ENCODE measurements at regions not wholly inside any gene's neighbourhood (a gene's known extent, or its start where the extent isn't known, plus 50 kb on each side); places are given as distances from the start of the nearest gene placed in this dataset.

- no peak for TF ChIP-seq ELF4 (CRISPR knock-in tag; IDR thresholded peaks at IDR 0.05; ENCODE audit: low read depth)
- no peak for TF ChIP-seq ATF3 (CRISPR knock-in tag; conservative IDR thresholded peaks at IDR 0.05)
- TF ChIP-seq ZNF317 (CRISPR knock-in tag; IDR thresholded peaks at IDR 0.05; ENCODE audit: borderline replicate concordance, low read depth): no peak
- TF ChIP-seq SOX15 (CRISPR knock-in tag; IDR thresholded peaks at IDR 0.05): no peak
- TF ChIP-seq KAT7 (CRISPR knock-in tag; IDR thresholded peaks at IDR 0.05; ENCODE audit: borderline replicate concordance): no peak
- no peak for TF ChIP-seq AFF4 (CRISPR knock-in tag; IDR thresholded peaks at IDR 0.05; ENCODE audit: borderline replicate concordance)
- no peak for TF ChIP-seq ZNF121 (CRISPR knock-in tag; IDR thresholded peaks at IDR 0.05)
- no peak for TF ChIP-seq ZNF281 (CRISPR knock-in tag; IDR thresholded peaks at IDR 0.05)
Observed at GRCh38 chr2:65589667-65590066, 157.3 kb upstream of the SPRED2 start (continued).

GRCh38 chr2:65587779-65588178, 155.4 kb upstream of the SPRED2 start:
- ChIA-PET POLR2A (no interaction called here), CTCF (interaction anchor here (1.2 kb wide), 1 partner anchor 123 kb away, joined by 3 read pairs; no protein-coding TSS in a partner anchor)
- TF ChIP-seq FOXP1 (CRISPR knock-in tag; IDR thresholded peaks at IDR 0.05; ENCODE audit: borderline replicate concordance) (no peak), ETV6 (CRISPR knock-in tag; IDR thresholded peaks at IDR 0.05) (no peak), OVOL2 (CRISPR knock-in tag; IDR thresholded peaks at IDR 0.05; ENCODE audit: borderline replicate concordance) (no peak), USF2 (CRISPR knock-in tag; IDR thresholded peaks at IDR 0.05) (no peak), JUN (CRISPR knock-in tag; IDR thresholded peaks at IDR 0.05) (no peak), ESRRA (CRISPR knock-in tag; IDR thresholded peaks at IDR 0.05; ENCODE audit: borderline replicate concordance) (no peak), ZNF396 (CRISPR knock-in tag; IDR thresholded peaks at IDR 0.05; ENCODE audit: borderline replicate concordance) (no peak), NFATC4 (CRISPR knock-in tag; IDR thresholded peaks at IDR 0.05) (no peak), TP53 (CRISPR knock-in tag; IDR thresholded peaks at IDR 0.05) (no peak), PREB (CRISPR knock-in tag; IDR thresholded peaks at IDR 0.05; ENCODE audit: borderline replicate concordance) (no peak), SP1 (CRISPR knock-in tag; conservative IDR thresholded peaks at IDR 0.05) (no peak), AFF4 (CRISPR knock-in tag; IDR thresholded peaks at IDR 0.05; ENCODE audit: borderline replicate concordance) (no peak), ZNF317 (CRISPR knock-in tag; IDR thresholded peaks at IDR 0.05; ENCODE audit: borderline replicate concordance, low read depth) (no peak), ZNF671 (CRISPR knock-in tag; IDR thresholded peaks at IDR 0.05) (no peak), ATF1 (CRISPR knock-in tag; IDR thresholded peaks at IDR 0.05) (no peak)
- Mint-ChIP-seq H3K27ac (no peak overlapping the region), H3K9me3 (peaks cover 7% of the 10 kb centered on the region; the same call in 1 of the 2 replicates), H3K27me3 (ENCODE audit: low read depth) (no peaks in the 10 kb centered on the region; the same call in 1 of the 2 replicates), H3K4me3 (no peak overlapping the region), H3K4me1 (0 out of 2 replicates have a peak, but pooled peaks cover 4% of the 10 kb centered on the region), H3K36me3 (no peaks in the 10 kb centered on the region)
- ATAC-seq: no peak
- DNase-seq (ENCODE audit: low spot score): no peak

Data from WTC11 (cell line).